Calu3 (cell line): ENCODE measurements at regions not wholly inside any gene's neighbourhood (a gene's known extent, or its start where the extent isn't known, plus 50 kb on each side); places are given as distances from the start of the nearest gene placed in this dataset.

ENCODE experiments used
- BruUV-seq: library from RNA; stranded (reverse); fragments of 400-500 nt; replicated peaks from 2 replicates; lab custom pipeline; 2021; lab: Mats Ljungman, UMichigan
- CTCF ChIA-PET: fragments of 300-600 bp; sonication (Branson Sonifier 250); formaldehyde crosslinking; loops from one replicate; lab custom pipeline; 2022; ENCODE audit warnings: antibody characterized with exemption; lab: Charles Lee
- DNase-seq: peaks from one replicate; pipeline ENCODE4 v3.0.0; 2022
- H3K27ac Mint-ChIP-seq: one replicate; pipeline ENCODE4 v1.8.0; 2022; ENCODE audit warnings: mixed read lengths; ENCODE audit not compliant: unreplicated experiment
- H3K27me3 Mint-ChIP-seq: one replicate; pipeline ENCODE4 v1.8.0; 2022; ENCODE audit warnings: mixed read lengths; ENCODE audit not compliant: unreplicated experiment
- H3K36me3 Mint-ChIP-seq: one replicate; pipeline ENCODE4 v1.8.0; 2022; ENCODE audit warnings: mild to moderate bottlenecking, moderate library complexity, mixed read lengths; ENCODE audit not compliant: insufficient read depth, unreplicated experiment
- H3K4me1 Mint-ChIP-seq: one replicate; pipeline ENCODE4 v1.8.0; 2022; ENCODE audit warnings: mild to moderate bottlenecking, low read depth, mixed read lengths; ENCODE audit not compliant: unreplicated experiment
- H3K4me3 Mint-ChIP-seq: one replicate; pipeline ENCODE4 v1.8.0; 2022; ENCODE audit warnings: mild to moderate bottlenecking, low read depth, moderate library complexity, mixed read lengths; ENCODE audit not compliant: unreplicated experiment
- H3K9me3 Mint-ChIP-seq: one replicate; pipeline ENCODE4 v1.8.0; 2022; ENCODE audit warnings: low read depth, mixed read lengths; ENCODE audit not compliant: unreplicated experiment
- intact Hi-C: fragments of 100-400 bp; cut with micrococcal nuclease; formaldehyde crosslinking; loops from one replicate; pipeline ENCODE4 v1.10.0; 2022; ENCODE audit not compliant: unreplicated experiment
- TF ChIP-seq, protein P1 (sequence below): fragments of 200-600 bp; IDR thresholded peaks from one replicate; pipeline ENCODE4 v1.8.0; 2022; ENCODE audit warnings: antibody characterized with exemption; ENCODE audit not compliant: unreplicated experiment

DNA sequence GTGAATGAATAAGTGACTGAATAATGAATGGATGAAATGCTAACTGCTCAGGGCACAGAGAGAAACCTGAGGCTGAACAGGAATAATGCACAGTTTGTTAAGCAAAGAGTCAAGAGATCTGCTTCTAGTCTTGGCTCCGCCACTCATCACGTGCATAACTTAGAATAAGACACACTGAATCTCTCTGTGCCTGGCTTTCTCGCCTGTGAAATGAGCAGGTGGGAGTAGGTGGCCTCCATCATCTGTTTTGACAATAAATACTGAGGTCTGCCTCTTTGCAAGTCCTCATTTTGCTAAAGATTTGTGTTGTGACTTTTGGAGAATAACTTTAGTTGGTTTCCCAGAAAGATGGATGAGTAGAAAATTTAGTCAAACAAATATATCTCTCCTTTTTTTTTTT lies 318.0 kb downstream of the FBXW7 start:
- CTCF ChIA-PET, result no interaction called here
- TF ChIP-seq, protein P1, sequence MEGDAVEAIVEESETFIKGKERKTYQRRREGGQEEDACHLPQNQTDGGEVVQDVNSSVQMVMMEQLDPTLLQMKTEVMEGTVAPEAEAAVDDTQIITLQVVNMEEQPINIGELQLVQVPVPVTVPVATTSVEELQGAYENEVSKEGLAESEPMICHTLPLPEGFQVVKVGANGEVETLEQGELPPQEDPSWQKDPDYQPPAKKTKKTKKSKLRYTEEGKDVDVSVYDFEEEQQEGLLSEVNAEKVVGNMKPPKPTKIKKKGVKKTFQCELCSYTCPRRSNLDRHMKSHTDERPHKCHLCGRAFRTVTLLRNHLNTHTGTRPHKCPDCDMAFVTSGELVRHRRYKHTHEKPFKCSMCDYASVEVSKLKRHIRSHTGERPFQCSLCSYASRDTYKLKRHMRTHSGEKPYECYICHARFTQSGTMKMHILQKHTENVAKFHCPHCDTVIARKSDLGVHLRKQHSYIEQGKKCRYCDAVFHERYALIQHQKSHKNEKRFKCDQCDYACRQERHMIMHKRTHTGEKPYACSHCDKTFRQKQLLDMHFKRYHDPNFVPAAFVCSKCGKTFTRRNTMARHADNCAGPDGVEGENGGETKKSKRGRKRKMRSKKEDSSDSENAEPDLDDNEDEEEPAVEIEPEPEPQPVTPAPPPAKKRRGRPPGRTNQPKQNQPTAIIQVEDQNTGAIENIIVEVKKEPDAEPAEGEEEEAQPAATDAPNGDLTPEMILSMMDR, result no peak
- no peaks in the 10 kb centered on the region for H3K9me3 Mint-ChIP-seq
- no peak for DNase-seq
- no peak overlapping the region for H3K4me3 Mint-ChIP-seq
- H3K4me1 Mint-ChIP-seq, result no peaks in the 10 kb centered on the region
- no peaks in the 10 kb centered on the region for H3K36me3 Mint-ChIP-seq
- BruUV-seq, result no TSS peak
- intact Hi-C loops, result no loop called here
- no peak overlapping the region for H3K27ac Mint-ChIP-seq
- H3K27me3 Mint-ChIP-seq, result peaks cover 22% of the 10 kb centered on the region

GRCh38 chr4:152211936-152212653 lies 323.8 kb downstream of the FBXW7 start:
- peaks cover 74% of the 10 kb centered on the region for H3K27me3 Mint-ChIP-seq
- H3K9me3 Mint-ChIP-seq, result no peaks in the 10 kb centered on the region
- no peak for DNase-seq
- no peaks in the 10 kb centered on the region for H3K36me3 Mint-ChIP-seq
- H3K27ac Mint-ChIP-seq, result no peak overlapping the region
- CTCF ChIA-PET, result no interaction called here
- intact Hi-C loops, result no loop called here
- no peaks in the 10 kb centered on the region for H3K4me1 Mint-ChIP-seq
- TF ChIP-seq, protein P1, result no peak
- no peak overlapping the region for H3K4me3 Mint-ChIP-seq
- BruUV-seq, result no TSS peak

DNA sequence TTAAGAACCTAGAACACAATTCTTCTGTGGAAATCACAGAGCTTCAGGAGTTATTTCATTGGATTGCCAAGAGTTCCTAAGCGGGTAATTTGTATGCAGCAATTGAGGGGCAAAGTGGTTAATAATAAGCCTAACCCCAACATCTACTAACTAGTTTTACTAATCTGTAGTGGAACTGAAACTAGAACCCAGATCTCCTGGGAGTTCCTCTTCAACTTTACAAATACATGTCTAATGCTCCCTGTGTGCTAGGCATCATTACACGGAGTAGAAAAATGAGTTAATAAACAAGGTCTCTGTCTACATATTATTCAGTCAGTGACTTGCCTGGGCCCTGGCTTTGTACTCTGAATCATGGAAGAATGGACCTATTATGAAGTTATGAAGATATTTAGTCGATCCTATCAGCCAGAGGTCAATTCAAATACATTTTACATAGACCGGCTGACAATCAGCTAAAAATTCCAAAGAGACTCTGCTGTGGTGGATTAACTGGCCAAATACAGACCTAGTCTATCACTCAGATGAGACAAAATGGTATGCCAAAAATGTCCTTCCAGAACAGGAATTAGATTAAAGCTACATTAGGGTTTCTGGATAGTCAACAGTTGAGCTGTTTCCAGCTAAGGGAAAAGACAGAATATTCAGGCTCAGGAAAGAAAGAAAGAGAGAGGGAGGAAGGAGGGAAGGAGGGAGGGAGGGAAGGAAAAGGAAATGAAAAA lies 326.0 kb downstream of the FBXW7 start:
- DNase-seq, result no peak
- Mint-ChIP-seq H3K9me3 (no peaks in the 10 kb centered on the region), H3K4me1 (no peaks in the 10 kb centered on the region), H3K4me3 (no peak overlapping the region), H3K27ac (no peak overlapping the region), H3K36me3 (no peaks in the 10 kb centered on the region), H3K27me3 (peaks cover 88% of the 10 kb centered on the region)
- no TSS peak for BruUV-seq
- TF ChIP-seq, protein P1, result no peak
- intact Hi-C loops, result no loop called here
- CTCF ChIA-PET, result no interaction called here

GRCh38 chr4:152207378-152207720 lies 328.5 kb downstream of the FBXW7 start:
- H3K36me3 Mint-ChIP-seq, result no peaks in the 10 kb centered on the region
- BruUV-seq, result no TSS peak
- no peaks in the 10 kb centered on the region for H3K4me1 Mint-ChIP-seq
- H3K27ac Mint-ChIP-seq, result no peak overlapping the region
- no peak overlapping the region for H3K4me3 Mint-ChIP-seq
- CTCF ChIA-PET, result no interaction called here
- intact Hi-C loops, result no loop called here
- H3K9me3 Mint-ChIP-seq, result peaks cover 2% of the 10 kb centered on the region
- TF ChIP-seq, protein P1, result no peak
- H3K27me3 Mint-ChIP-seq, result peaks cover 87% of the 10 kb centered on the region
- no peak for DNase-seq
